A204.1 (cell line): ENCODE measurements at regions not wholly inside any gene's neighbourhood (a gene's known extent, or its start where the extent isn't known, plus 50 kb on each side); places are given as distances from the start of the nearest gene placed in this dataset.

Experiments used
- FAIRE-seq: peaks from 2 replicates; lab custom pipeline; 2012; peaks lifted over from hg19 to GRCh38; lab: Jason Lieb, UNC

DNA sequence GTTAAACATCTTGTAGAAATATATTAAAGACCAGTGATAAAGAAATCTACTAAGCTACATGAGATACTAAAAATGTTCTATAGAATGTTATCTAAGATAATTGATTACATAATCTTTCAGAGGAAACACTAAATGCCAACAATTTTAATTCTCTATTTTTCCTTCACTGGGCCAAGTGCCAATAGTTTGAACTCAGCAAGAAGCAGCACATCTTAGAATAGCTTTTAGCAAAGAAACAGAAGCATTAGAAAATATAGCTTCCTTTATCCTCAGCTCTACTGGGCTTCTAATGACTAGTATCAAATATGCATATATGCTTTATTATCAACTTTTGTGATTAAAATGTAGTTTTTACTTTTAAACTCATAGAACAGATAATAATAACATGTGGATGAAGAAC is 461.4 kb upstream of the USP15 start:
- no peak for FAIRE-seq

- FAIRE-seq = no peak
These were observed 455.9 kb upstream of the USP15 start for GRCh38 chr12:61804301-61804700.

DNA sequence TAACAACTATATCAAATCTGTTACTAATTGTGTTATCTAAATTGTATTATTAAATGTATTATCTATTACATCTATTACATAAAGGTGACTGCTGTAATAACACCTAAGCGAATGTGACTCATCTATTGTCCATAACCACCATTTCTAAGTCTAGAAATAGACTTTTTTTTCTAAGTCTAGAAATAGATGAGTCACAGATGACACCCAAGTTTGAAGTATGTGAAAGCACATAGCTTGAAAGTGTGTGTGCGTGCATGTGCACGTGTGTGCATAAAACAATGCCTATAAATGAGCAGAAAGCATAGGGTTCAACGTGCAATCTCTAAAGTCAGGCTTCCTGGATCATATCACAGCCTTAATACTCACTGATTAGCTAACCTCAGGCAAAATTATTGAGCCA is 451.3 kb upstream of the USP15 start:
- FAIRE-seq = no peak

- FAIRE-seq = no peak
These were observed 449.7 kb upstream of the USP15 start for GRCh38 chr12:61810486-61810885.

DNA sequence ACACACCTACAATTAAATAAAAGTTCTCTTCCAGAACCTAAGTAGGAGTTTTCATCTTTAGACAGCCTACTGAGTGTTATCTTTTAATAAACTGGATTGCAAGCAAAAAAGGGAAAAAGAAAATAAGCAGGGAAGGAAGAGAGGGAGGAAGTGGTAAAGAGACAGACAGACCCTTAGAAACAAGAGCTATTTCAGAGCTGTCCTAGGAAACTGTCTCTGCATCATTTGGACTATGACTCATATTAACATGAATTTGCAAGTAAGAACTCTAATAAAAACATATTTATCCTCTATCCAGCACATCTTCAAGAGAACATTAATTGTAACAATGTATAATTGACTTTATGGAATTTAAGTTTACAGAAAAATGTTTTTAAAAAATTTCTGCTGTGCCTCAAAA is 438.8 kb upstream of the USP15 start:
- FAIRE-seq = no peak

DNA sequence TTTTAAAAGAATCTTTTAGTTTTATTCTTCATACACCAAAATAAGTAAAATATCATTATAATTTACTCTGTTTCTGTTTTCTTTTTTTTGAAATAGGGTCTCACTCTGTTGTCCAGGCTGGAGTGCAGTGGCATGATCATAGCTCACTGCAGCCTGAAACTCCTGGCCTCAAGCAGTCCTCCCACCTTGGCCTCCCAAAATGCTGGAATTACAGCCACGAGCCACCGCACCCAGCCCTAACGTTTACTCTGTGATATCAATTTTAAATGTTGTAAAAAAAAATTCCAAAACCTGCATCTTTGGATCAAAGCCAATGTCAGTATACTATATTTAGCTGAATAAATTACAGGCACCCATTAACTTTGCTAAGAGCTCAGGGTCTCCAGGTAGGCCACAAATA is 437.1 kb upstream of the USP15 start:
- no peak for FAIRE-seq

DNA sequence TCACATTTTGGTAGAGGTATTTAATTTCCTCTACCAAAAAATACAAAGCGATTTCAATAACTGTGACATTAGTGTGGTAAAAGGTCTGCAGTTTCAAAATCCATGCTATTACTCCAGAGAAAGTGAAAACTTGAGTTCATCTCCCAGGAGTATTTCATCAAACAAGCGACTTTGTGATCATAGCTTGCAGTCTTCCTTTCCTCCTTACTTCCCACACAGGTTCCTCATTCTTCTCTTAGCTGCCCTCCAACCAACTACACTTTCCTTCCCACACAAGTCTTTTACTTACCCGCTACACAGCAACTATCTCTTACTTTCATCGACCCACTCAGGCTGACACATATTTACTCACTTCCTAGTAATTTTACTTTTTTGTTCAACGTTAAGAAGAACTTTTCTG is 413.4 kb upstream of the USP15 start:
- no peak for FAIRE-seq

DNA sequence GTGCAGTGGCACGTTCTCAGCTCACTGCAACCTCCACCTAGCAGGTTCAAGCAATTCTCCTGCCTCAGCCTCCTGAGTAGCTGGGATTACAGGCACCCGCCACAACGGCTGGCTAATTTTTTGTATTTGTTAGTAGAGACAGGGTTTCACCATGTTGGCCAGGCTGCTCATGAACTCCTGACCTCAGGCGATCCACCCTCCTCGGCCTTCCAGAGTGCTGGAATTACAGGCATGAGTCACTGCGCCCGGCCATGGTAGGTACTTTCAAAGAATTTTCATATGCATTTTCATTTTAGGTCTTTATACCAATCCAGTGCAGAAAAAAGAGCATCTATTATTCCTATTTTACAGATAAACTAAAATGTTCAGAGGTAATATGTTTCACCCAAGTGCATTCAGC is 411.3 kb upstream of the USP15 start:
- FAIRE-seq = no peak

DNA sequence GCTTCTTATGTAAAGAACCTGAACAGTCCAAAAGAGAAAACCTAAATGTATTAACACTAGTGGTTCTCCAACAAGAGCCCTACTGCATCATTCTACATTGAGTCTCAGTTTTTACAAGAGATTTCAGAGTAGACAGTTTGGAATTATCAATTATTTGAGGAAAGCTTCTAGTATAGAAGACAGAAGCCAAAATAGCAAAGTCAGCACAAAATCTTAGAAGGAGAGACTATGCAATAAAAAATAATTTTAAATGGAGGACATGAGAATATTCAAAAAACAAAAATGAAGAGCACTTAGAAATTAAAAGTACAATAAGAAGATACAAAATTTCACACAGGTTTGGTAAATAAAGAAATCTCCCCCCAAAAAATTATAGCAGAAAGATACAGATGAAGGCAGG is 406.3 kb upstream of the USP15 start:
- no peak for FAIRE-seq

- no peak for FAIRE-seq
These were observed 405.3 kb upstream of the USP15 start for GRCh38 chr12:61854902-61855301.

GRCh38 chr12:61857968-61858367 is 402.2 kb upstream of the USP15 start:
- no peak for FAIRE-seq

GRCh38 chr12:61860451-61860850 is 399.8 kb upstream of the USP15 start:
- no peak for FAIRE-seq

DNA sequence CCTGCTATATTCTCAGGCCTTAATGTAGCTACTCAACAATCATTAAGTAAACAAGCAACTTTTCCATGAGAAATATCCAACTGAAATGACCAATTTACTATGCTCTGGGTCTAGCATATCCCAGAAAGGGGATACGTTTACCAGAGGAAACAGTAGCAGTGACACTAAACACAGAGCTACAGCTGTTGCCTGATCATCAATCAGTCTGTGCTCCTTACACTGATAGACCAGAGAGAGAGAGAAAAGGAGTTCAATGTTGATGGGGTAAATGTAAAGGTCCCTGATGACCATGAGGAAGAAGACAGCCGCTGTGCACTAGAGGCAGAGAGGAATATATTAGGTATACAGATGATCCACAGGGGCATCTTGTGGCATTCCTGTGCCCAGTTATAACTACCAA is 397.2 kb upstream of the USP15 start:
- FAIRE-seq = no peak

GRCh38 chr12:61863811-61864210 is 396.4 kb upstream of the USP15 start:
- no peak for FAIRE-seq

DNA sequence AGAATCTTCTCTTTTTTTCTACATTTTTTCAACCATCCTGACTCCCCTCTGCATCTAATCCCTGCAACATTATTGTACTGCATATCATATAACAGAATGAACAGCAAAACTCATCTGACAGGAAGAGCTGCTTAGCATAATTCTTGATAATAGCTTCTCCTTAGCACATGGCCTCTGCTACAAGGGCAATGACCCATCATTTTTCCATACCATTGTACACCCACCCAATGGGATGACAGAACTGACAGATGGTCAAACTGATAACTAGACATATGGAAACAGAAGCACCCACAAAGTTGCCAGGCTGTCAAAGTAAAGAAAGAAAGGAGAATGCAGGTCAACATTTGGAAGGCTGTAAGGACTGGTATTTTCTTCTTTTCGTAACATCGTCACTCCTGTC is 390.4 kb upstream of the USP15 start:
- no peak for FAIRE-seq

DNA sequence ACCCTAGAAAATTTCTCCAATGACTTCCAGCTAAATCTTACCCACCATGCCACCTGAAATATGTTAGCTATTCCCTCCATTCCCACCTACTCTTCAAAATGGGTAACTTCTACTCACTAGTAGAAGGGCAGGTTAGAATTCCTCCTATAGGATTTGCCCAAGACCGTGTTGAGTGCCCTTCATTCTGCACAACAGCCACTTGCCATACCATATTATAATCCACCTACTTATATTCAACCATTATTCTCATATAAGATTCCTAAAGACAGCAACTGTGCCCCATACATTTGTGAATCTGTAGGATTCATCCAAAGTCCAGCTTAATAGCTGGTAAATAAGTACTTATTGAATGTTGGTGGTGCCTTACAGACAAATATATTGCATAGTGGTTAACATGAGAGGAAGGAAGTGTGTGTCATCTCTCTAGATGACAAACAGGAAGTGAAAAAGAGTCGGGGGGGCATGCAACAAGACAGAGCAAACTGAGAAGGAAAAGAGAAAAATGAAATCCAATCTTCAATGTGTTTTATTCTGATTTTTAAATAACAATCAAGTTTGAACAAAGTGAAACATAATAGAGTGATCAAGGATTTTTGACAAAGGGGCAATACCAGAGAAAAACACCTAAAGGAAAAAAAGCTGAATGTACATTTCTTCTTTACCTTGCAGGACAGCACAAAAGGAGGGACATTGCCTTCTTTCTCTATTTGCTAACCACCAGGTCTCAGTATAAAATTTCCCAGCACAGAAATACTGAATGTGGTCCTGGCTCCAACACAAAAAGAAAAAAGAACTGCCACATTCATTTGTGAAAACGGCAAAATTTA is 389.3 kb upstream of the USP15 start:
- no peak for FAIRE-seq

DNA sequence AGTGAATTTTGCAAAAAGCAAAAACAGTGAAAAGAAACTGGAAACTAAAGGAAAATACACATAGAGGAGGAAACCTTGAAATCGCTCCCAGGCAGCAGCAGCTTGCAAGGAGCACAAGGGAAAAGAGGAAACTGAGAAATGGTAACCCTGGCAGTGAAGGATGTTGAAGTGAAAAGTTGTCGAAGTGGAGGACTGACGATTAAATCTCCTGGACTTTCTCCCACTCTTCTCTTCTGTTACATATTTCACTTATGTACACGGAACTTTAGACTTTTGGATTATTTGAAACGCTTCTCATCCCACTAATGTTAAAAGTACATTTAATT is 388.8 kb upstream of the USP15 start:
- no peak for FAIRE-seq

DNA sequence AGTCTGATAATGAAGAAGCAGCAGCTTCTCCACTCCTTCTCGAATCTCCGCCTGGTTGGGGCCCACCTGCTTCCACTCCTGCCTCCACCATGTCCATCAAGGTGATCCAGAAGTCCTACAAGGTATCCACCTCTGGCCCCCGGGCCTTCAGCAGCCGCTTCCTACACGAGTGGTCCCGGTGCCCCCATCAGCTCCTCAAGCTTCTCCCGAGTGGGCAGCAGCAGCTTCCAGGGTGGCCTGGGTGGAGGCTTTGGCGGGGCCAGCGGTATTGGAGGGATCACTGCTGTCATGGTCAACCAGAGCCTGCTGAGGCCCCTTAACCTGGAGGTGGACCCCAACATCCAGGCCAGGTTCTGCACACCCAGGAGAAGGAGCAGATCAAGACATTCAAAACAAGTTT is 381.0 kb upstream of the USP15 start:
- FAIRE-seq = no peak

DNA sequence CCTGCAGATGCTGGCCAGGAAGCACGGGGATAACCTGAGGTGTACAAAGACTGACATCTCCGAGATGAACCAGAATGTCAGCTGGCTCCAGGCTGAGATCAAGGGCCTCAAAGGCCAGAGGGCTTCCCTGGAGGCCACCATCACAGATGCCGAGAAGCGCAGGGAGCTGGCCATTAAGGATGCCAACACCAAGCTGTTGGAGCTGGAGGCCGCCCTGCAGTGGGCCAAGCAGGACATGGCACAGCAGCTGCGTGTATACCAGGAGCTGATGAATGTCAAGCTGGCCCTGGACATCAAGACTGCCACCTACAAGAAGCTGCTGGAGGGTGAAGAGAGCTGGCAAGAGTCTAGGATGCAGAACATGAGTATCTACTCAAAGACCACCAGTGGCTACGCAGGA is 380.0 kb upstream of the USP15 start:
- FAIRE-seq = no peak

GRCh38 chr12:61891632-61892031 is 368.6 kb upstream of the USP15 start:
- no peak for FAIRE-seq

DNA sequence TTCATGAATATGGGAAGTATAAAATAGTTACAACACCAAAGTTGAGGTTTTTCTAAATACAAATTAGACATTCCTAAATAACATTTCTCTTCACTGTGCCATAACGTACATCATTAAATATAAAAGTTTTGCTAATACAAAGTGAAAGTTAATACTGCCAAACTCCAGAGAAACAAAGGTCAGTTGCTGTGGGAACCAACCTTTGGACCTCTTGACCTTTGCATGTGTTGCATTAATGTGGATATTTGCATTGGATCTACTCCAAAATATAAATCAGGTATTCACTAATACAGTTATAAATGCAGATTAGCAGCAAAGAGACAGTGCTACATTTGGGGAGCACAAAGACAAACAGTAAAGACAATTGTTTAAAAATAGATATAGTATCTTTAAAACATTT is 366.0 kb upstream of the USP15 start:
- no peak for FAIRE-seq

- no peak for FAIRE-seq
These were observed 363.8 kb upstream of the USP15 start for GRCh38 chr12:61896436-61896835.

- no peak for FAIRE-seq
These were observed 357.8 kb upstream of the USP15 start for GRCh38 chr12:61902403-61902802.

GRCh38 chr12:61911113-61911512 is 349.1 kb upstream of the USP15 start:
- no peak for FAIRE-seq

GRCh38 chr12:61915420-61915819 is 344.8 kb upstream of the USP15 start:
- no peak for FAIRE-seq
